ENCODE measurements at regions not wholly inside any gene's neighbourhood (a gene's known extent, or its start where the extent isn't known, plus 50 kb on each side); places are given as distances from the start of the nearest gene placed in this dataset.

DNA sequence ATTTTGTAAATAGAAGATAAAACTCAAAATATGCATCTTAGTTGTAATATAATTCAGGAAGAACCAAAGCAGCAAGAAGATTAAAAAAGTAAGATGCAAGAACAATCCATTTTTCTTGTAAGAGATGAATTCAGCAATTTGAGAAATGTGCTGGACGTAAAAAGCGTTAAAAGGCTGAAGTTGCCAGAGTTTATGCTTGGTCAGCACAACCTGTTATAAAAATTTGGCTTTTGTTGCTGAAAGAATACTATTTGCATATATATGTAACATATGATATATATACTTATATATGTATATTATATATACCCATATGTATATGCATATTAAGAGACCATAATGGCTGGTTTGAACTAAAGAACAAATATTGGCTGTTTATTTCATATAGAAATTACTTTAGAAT is 449.6 kb upstream of the FAM241A start:
- TF ChIP-seq, protein P1, sequence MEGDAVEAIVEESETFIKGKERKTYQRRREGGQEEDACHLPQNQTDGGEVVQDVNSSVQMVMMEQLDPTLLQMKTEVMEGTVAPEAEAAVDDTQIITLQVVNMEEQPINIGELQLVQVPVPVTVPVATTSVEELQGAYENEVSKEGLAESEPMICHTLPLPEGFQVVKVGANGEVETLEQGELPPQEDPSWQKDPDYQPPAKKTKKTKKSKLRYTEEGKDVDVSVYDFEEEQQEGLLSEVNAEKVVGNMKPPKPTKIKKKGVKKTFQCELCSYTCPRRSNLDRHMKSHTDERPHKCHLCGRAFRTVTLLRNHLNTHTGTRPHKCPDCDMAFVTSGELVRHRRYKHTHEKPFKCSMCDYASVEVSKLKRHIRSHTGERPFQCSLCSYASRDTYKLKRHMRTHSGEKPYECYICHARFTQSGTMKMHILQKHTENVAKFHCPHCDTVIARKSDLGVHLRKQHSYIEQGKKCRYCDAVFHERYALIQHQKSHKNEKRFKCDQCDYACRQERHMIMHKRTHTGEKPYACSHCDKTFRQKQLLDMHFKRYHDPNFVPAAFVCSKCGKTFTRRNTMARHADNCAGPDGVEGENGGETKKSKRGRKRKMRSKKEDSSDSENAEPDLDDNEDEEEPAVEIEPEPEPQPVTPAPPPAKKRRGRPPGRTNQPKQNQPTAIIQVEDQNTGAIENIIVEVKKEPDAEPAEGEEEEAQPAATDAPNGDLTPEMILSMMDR (IDR thresholded peaks at IDR 0.05) = no peak
- TF ChIP-seq EZH2 (IDR thresholded peaks at IDR 0.05; ENCODE audit: borderline replicate concordance, insufficient read depth, low read depth, low read length, poor library complexity, severe bottlenecking) = no peak

Measured in B cell (primary cell).